Suprapubic skin (tissue), 4 donors: ENCODE measurements at regions not wholly inside any gene's neighbourhood (a gene's known extent, or its start where the extent isn't known, plus 50 kb on each side); places are given as distances from the start of the nearest gene placed in this dataset.
"Not testable (repeated sequence)": the region's sequence is repeated elsewhere in the genome, so short reads cannot be mapped to it uniquely, and the experiment has no call there.

ENCODE experiments used
- DNase-seq, 2 donors: peaks; one replicate each; pipeline ENCODE4 v3.0.0-alpha.2; 2019; ENCODE audit warnings: low spot score in 2 of 2
- H3K27ac ChIP-seq: fragments of 200-600 bp; sonication (generic); one replicate; pipeline ENCODE4 v1.5.1; 2019
- H3K27me3 ChIP-seq: fragments of 200-600 bp; sonication (generic); one replicate; pipeline ENCODE4 v1.5.1; 2019
- H3K36me3 ChIP-seq: fragments of 200-600 bp; sonication (generic); one replicate; pipeline ENCODE4 v1.5.1; 2019
- H3K4me1 ChIP-seq: fragments of 200-600 bp; sonication (generic); one replicate; pipeline ENCODE4 v1.5.1; 2019
- H3K4me3 ChIP-seq: fragments of 200-600 bp; sonication (generic); one replicate; pipeline ENCODE4 v1.5.1; 2019; ENCODE audit warnings: mild to moderate bottlenecking
- H3K9me3 ChIP-seq: fragments of 200-600 bp; sonication (generic); one replicate; pipeline ENCODE4 v1.5.1; 2019
- EP300 ChIP-seq: sonication (generic); formaldehyde crosslinking; IDR thresholded peaks from one replicate; pipeline ENCODE4 v1.6.1; 2017; ENCODE audit warnings: antibody characterized with exemption
- POLR2A ChIP-seq, 2 donors: fragments of 450-650 bp; IDR thresholded peaks; one replicate each; pipeline ENCODE4 v1.6.1; 2017; ENCODE audit warnings: antibody characterized with exemption in 2 of 2, mild to moderate bottlenecking in 2 of 2, moderate library complexity in 2 of 2
- POLR2AphosphoS5 ChIP-seq, 3 donors: sonication (generic); formaldehyde crosslinking; IDR thresholded peaks; one replicate each; pipeline ENCODE4 v1.6.1; 2017; ENCODE audit warnings: antibody characterized with exemption in 3 of 3
- WGBS: methylation state at CpG from one replicate; pipeline ENCODE4 v1.1.5; 2018; 5-methylcytosine and 5-hydroxymethylcytosine counted together
- TF ChIP-seq, protein P1 (sequence below), 2 donors: fragments of 200-600 bp in 1 of 2; fragments of 450-650 bp in 1 of 2; sonication (generic) in 1 of 2; IDR thresholded peaks; one replicate each; pipeline ENCODE4 v1.5.1; 2016 to 2019; ENCODE audit warnings: antibody characterized with exemption in 2 of 2, mild to moderate bottlenecking in 1 of 2, moderate library complexity in 1 of 2

DNA sequence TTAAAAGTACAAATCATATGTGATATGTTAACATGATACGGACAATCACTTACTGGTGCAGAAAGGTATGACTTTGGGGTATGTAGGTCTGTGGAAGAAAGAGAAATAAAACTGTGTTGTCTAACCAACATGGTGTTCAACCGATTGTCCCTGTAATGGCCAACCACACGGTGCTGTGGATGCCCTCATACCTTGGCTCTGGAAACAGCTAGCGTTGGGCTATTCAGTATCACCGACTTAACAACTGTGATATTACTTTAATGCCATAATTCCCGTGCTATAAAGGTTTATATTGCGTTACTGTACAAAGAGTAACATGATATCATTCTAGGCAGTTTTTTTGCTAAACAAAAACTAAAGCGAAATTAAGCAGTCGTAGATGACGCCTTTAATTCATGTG, 448.3 kb downstream of the EFNB2 start:
- Histone ChIP-seq H3K4me1 (no peaks in the 10 kb centered on the region), H3K4me3 (no peak overlapping the region), H3K27ac (no peak overlapping the region), H3K9me3 (no peaks in the 10 kb centered on the region), H3K27me3 (no peaks in the 10 kb centered on the region), H3K36me3 (no peaks in the 10 kb centered on the region)
- DNase-seq = no peak
- no peak for TF ChIP-seq EP300
- TF ChIP-seq, protein P1, sequence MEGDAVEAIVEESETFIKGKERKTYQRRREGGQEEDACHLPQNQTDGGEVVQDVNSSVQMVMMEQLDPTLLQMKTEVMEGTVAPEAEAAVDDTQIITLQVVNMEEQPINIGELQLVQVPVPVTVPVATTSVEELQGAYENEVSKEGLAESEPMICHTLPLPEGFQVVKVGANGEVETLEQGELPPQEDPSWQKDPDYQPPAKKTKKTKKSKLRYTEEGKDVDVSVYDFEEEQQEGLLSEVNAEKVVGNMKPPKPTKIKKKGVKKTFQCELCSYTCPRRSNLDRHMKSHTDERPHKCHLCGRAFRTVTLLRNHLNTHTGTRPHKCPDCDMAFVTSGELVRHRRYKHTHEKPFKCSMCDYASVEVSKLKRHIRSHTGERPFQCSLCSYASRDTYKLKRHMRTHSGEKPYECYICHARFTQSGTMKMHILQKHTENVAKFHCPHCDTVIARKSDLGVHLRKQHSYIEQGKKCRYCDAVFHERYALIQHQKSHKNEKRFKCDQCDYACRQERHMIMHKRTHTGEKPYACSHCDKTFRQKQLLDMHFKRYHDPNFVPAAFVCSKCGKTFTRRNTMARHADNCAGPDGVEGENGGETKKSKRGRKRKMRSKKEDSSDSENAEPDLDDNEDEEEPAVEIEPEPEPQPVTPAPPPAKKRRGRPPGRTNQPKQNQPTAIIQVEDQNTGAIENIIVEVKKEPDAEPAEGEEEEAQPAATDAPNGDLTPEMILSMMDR (IDR thresholded peaks at IDR 0.05) = no peak
- no peak for TF ChIP-seq POLR2AphosphoS5 (IDR thresholded peaks at IDR 0.05)
- TF ChIP-seq POLR2A (IDR thresholded peaks at IDR 0.05) = no peak
- WGBS = 91% methylated on average over 10 of the region's 10 CpGs

DNA sequence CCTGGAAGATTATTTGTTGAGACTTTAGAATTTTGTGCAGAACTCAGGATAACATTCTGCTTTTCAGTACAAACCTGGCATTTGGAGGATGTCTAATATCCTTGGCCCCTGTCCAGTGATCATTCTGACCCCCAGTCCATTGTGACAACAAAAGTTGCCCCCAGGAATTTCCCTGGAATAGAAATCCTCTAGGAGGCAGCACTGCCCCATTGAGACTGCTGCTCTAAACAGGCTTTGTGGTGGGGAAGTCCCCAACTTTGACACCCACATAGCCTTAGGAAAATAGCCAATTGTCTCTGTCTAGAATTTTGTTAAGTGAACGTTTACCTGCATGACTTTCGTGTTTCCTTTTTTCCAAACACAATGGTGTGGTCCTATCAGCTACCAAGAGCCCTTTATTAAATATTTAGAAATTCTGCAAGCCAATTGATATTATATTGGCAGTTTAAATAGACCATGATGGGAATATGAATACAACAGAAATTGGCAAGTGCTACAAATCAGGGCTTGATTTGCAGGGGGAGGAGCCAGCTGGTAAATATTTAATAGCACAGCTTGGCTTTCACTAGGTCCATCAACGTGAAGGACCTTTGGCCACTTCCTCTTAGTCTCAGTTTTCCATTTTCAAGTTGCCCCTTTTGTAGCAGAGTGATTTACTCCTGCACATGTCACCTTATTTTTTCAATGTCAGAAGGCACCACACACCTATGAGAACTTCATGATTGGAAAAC, 451.7 kb downstream of the EFNB2 start:
- H3K36me3 ChIP-seq = no peaks in the 10 kb centered on the region
- H3K27ac ChIP-seq = no peak overlapping the region
- no peaks in the 10 kb centered on the region for H3K27me3 ChIP-seq
- DNase-seq = no peak
- H3K9me3 ChIP-seq = no peaks in the 10 kb centered on the region
- no peaks in the 10 kb centered on the region for H3K4me1 ChIP-seq
- TF ChIP-seq POLR2A (IDR thresholded peaks at IDR 0.05) (no peak), EP300 (no peak), POLR2AphosphoS5 (IDR thresholded peaks at IDR 0.05) (no peak)
- TF ChIP-seq, protein P1 (IDR thresholded peaks at IDR 0.05) = no peak
- no peak overlapping the region for H3K4me3 ChIP-seq
- 43% methylated on average over 3 of the region's 3 CpGs for WGBS

DNA sequence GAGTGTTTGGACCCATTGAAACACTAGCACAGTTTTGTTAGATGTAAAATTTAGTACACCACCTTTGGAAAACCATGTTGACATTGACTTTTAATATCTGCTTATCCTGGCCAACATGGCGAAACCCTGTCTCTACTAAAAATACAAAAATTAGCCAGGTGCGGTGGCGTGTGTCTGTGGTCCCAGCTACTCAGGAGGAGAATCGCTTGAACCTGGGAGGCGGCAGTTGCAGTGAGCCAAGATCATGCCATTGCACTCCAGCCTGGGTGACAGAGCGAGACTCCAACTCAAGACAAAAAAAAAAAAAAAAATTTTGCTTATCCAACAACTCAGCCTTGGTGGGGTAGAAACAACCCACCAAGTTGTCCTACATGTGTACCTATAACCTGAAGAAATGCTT, 454.2 kb downstream of the EFNB2 start:
- H3K27ac ChIP-seq, DNase-seq, H3K9me3 ChIP-seq, H3K36me3 ChIP-seq, H3K27me3 ChIP-seq, H3K4me3 ChIP-seq, H3K4me1 ChIP-seq: not testable (repeated sequence)
- WGBS = 96% methylated on average over 6 of the region's 6 CpGs

DNA sequence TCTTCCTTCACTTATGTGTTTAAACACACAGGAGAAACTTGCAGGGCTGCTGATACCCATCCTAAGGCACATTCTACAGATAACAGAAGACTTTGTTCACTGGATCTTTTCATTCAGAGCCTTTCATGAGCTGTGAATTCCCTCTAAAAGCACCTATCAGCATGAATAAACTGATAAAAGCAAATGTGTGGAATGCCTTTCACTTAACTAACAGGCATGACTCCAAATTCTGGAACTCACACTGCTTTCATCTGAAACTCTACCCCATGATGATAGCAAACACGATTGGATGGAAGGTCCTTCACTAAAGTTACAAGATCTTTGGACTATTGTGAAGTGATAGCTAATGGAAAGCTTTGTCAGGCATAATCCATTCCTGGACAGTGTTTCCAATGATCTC, 457.3 kb downstream of the EFNB2 start:
- no peak for DNase-seq
- no peak overlapping the region for H3K27ac ChIP-seq
- 58% methylated on average over 1 of the region's 1 CpG for WGBS
- H3K4me1 ChIP-seq = no peaks in the 10 kb centered on the region
- TF ChIP-seq POLR2A (IDR thresholded peaks at IDR 0.05) = no peak
- TF ChIP-seq, protein P1 (IDR thresholded peaks at IDR 0.05) = no peak
- TF ChIP-seq EP300 = no peak
- TF ChIP-seq POLR2AphosphoS5 (IDR thresholded peaks at IDR 0.05) = no peak
- H3K9me3 ChIP-seq = no peaks in the 10 kb centered on the region
- H3K36me3 ChIP-seq = no peaks in the 10 kb centered on the region
- H3K4me3 ChIP-seq = no peak overlapping the region
- H3K27me3 ChIP-seq = no peaks in the 10 kb centered on the region

DNA sequence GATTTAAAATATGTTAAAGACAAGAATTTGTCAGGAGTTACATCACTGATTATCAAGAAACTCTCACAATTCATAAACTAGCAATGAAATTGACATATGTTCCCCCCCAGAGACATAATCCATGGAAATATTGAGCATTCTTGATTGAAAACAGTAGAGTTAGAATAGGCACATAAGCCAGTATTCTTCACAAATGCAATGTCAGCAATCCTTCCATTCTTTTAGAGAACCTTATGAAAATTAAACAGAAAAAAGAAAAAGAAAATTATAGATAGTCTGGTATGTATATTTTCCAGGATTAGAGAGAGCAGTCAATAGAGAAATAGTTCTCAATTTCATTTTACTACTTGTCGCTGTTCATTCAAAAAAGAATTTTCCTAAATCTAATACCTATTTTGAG, 458.4 kb downstream of the EFNB2 start:
- DNase-seq = no peak
- 94% methylated on average over 1 of the region's 1 CpG for WGBS
- no peak overlapping the region for H3K27ac ChIP-seq
- no peaks in the 10 kb centered on the region for H3K27me3 ChIP-seq
- H3K9me3 ChIP-seq = no peaks in the 10 kb centered on the region
- H3K4me3 ChIP-seq = no peak overlapping the region
- TF ChIP-seq, protein P1 (IDR thresholded peaks at IDR 0.05) = no peak
- no peak for TF ChIP-seq POLR2AphosphoS5 (IDR thresholded peaks at IDR 0.05)
- TF ChIP-seq POLR2A (IDR thresholded peaks at IDR 0.05) = no peak
- TF ChIP-seq EP300 = no peak
- no peaks in the 10 kb centered on the region for H3K4me1 ChIP-seq
- no peaks in the 10 kb centered on the region for H3K36me3 ChIP-seq

DNA sequence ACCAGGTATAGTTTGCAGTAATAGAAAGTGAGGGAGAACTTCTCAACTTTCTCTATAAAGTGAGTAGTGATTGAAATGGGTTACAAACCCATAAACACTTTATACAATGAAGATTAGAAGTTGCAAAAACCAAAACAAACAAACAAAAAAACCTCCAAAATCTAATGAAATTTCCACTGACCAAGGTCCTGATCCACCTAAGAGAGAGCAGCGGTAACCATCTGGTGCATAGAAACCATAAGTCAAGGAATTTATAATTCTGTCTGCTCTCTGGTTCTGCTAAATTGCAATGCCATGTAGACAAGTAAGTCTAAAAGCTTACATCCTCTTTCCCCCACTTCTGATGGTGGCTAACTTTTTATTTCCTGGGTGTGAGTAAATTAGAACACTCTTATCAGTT, 463.4 kb downstream of the EFNB2 start:
- 90% methylated on average over 1 of the region's 1 CpG for WGBS
- TF ChIP-seq EP300 (no peak), POLR2A (IDR thresholded peaks at IDR 0.05) (no peak), POLR2AphosphoS5 (IDR thresholded peaks at IDR 0.05) (no peak)
- TF ChIP-seq, protein P1 (IDR thresholded peaks at IDR 0.05) = no peak
- H3K36me3 ChIP-seq = no peaks in the 10 kb centered on the region
- H3K4me1 ChIP-seq = no peaks in the 10 kb centered on the region
- H3K27me3 ChIP-seq = no peaks in the 10 kb centered on the region
- DNase-seq = no peak
- no peaks in the 10 kb centered on the region for H3K9me3 ChIP-seq
- no peak overlapping the region for H3K27ac ChIP-seq
- H3K4me3 ChIP-seq = no peak overlapping the region
